ENCODE measurements at regions not wholly inside any gene's neighbourhood (a gene's known extent, or its start where the extent isn't known, plus 50 kb on each side); places are given as distances from the start of the nearest gene placed in this dataset.

GRCh38 chr14:38808734-38809455 is 294.1 kb downstream of the SEC23A start:
- TF ChIP-seq, protein P1, sequence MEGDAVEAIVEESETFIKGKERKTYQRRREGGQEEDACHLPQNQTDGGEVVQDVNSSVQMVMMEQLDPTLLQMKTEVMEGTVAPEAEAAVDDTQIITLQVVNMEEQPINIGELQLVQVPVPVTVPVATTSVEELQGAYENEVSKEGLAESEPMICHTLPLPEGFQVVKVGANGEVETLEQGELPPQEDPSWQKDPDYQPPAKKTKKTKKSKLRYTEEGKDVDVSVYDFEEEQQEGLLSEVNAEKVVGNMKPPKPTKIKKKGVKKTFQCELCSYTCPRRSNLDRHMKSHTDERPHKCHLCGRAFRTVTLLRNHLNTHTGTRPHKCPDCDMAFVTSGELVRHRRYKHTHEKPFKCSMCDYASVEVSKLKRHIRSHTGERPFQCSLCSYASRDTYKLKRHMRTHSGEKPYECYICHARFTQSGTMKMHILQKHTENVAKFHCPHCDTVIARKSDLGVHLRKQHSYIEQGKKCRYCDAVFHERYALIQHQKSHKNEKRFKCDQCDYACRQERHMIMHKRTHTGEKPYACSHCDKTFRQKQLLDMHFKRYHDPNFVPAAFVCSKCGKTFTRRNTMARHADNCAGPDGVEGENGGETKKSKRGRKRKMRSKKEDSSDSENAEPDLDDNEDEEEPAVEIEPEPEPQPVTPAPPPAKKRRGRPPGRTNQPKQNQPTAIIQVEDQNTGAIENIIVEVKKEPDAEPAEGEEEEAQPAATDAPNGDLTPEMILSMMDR (conservative IDR thresholded peaks at IDR 0.05 in 1 of 2, IDR thresholded peaks at IDR 0.05 in 1 of 2; ENCODE audit: low read depth in 1 of 2, low read length in 2 of 2): no peak
- TF ChIP-seq EZH2 (IDR thresholded peaks at IDR 0.05; ENCODE audit: low read length, missing control alignments): no peak

All from fibroblast of lung (primary cell).